GM12892 (cell line): ENCODE measurements at regions not wholly inside any gene's neighbourhood (a gene's known extent, or its start where the extent isn't known, plus 50 kb on each side); places are given as distances from the start of the nearest gene placed in this dataset.

Experiments
- DNase-seq: peaks from one replicate; pipeline ENCODE4 v3.0.0; 2011; ENCODE audit not compliant: insufficient read length
- FAIRE-seq: peaks from 2 replicates; lab custom pipeline; 2011; peaks lifted over from hg19 to GRCh38; lab: Jason Lieb, UNC
- POLR2A ChIP-seq: IDR thresholded peaks from 2 replicates; pipeline ENCODE4 v1.6.1; 2011; ENCODE audit warnings: low read depth, low read length, control low read depth
- POLR2AphosphoS5 ChIP-seq: IDR thresholded peaks from 2 replicates; pipeline ENCODE4 v1.6.1; 2011; ENCODE audit warnings: low read depth, low read length, control low read depth
- TAF1 ChIP-seq: IDR thresholded peaks from 2 replicates; pipeline ENCODE4 v1.6.1; 2011; ENCODE audit warnings: low read depth, mild to moderate bottlenecking, control low read depth, low read length, borderline replicate concordance

DNA sequence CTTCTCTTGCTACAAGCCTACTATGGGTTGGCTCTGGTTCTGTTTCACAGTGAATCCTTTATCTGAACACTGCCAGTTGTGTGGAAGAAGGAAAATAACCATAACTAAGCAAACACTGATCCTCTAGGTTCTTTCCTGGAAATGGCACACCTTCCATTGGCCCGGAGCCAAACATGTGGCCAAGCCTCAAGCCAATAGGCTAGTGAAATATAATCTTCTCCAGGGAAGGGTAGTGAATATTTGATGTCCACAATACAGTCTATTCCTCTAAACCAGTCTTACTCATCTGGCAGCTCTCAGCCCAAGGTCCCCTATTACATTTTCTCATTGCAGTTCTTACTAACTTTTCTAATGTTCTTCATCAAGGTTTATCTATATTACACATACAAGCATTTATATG is 921.3 kb downstream of the TUSC7 start:
- no peak for TF ChIP-seq POLR2AphosphoS5
- no peak for TF ChIP-seq POLR2A
- TF ChIP-seq TAF1 = no peak
- DNase-seq (no peak), FAIRE-seq (no peak)

DNA sequence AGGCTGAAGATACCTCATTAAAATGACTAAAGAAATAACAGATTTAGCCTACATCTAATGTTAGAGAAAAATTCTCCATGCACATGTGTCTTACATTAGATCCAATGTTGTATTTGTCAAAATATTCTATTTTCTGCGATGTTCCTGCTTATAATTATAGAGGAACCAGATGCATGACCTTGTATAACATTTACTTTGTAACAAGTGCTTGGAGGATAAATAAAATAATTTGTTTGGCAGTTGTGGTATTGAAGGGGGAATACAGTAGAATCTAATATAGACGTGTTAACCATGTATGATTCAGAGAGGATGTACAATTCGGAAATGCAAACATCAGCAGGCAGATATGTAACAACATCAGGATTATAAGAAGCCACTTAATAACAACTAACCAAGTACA is 922.2 kb downstream of the TUSC7 start:
- FAIRE-seq (no peak), DNase-seq (no peak)
- no peak for TF ChIP-seq TAF1
- no peak for TF ChIP-seq POLR2AphosphoS5
- no peak for TF ChIP-seq POLR2A

DNA sequence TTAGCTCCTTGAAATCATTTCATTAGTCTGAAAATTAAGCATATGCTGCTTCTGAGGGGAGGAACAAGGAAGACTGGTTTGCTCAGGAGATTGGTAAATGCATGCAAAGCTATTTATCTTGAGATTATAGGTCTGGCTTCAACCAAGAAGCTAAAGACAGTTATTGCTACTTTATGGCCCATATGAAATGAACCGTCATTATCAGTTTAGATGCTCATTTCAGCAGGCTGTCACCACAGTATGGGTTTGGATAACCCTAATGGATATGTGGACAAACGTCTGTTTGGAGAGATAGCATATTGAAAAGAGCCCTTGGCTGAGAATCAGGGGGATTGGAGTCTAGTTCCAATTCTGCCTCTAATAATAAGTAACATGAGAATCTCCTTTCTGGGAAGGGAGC is 922.6 kb downstream of the TUSC7 start:
- FAIRE-seq (no peak), DNase-seq (no peak)
- TF ChIP-seq POLR2AphosphoS5 = no peak
- no peak for TF ChIP-seq TAF1
- no peak for TF ChIP-seq POLR2A

DNA sequence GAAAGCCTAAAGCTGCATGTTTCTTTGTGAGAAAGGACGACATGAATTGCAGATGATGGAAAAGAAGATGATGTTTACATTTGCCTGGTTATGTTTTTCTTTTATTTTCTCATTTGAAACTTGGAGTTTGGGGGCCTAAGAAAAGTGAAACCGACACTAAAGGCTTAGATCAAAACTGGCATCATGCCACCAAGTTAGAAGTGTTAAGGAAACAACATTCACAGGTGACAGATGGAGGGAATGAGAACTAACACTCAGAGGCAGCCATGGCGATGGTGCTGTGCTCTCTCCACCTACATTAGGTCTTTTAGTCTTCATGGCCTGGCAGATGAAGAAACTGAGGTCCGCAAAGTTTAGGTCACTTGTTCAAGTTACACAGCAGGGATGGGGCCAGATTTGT is 923.6 kb downstream of the TUSC7 start:
- DNase-seq (no peak), FAIRE-seq (no peak)
- TF ChIP-seq POLR2A (no peak), POLR2AphosphoS5 (no peak)

DNA sequence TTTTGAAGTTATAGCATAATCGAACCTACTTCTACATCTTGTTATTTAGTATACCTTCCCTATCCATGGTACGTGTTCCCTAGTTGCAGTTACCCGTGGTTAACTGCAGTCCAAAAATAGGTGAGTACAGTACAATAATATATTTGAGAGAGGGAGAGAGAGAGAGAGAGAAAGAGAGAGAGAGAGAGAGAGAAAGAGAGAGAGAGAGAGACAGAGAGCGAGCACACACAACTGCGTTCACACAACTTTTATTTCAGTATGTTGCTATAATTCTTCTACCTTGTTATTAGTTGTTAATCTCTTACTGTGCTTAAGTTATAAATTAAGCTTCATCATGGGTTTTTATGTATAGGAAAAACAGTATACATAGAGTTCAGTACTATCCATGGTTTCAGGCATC is 928.1 kb downstream of the TUSC7 start:
- no peak for TF ChIP-seq TAF1
- FAIRE-seq = no peak
- DNase-seq = no peak

DNA sequence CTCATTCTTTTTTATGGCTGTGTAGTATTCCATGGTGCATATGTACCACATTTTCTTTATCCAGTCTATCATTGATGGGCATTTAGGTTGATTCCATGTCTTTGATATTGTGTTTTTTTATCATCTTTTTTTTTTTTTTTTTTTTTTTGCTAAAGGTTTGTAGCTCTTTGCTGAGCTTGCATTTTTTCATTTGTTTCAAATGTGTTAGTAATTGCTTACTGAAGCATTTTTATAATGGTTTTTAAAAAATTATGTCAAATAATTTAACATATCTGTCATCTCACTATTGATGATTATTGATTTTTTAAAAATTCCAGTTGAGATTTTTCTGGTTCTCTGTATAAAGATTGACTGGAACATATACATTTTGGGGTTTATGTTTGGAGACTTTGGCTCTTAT is 934.6 kb downstream of the TUSC7 start:
- TF ChIP-seq POLR2A (no peak), TAF1 (no peak), POLR2AphosphoS5 (no peak)
- no peak for FAIRE-seq

DNA sequence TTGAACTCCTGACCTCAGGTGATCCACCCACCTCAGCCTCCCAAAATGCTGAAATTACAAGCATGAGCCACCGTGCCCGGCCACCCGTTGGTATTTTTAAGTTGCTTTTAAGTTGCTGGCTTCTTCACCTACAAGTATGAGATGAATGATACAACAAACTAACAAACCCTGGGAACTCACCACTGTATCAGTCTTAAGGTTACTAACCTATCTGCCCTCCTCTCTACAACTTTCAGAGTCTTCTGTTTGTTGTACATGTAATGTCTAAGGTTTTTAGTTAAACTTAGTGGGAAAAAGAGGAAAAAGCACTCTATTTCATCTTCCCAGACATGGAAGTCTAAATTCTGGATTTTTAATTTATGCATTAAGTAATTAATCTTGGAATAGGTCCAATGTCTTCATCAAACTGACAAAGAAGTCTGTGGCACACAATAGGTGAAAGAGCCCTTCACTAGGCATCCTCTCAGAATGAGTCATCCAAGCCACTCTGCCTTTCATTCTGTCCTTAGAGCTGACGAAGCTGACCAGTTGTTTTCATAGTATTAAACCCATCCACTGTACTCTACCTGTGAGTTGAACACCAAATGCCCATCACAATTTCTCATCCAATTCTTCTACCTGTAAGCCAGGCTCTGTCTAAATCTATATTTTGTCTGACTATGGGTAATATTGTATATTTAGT is 936.1 kb downstream of the TUSC7 start:
- DNase-seq (no peak), FAIRE-seq (no peak)
- TF ChIP-seq TAF1 (no peak), POLR2A (no peak), POLR2AphosphoS5 (no peak)

More for the DNA sequence above, 934.6 kb downstream of the TUSC7 start:
- DNase-seq = no peak

DNA sequence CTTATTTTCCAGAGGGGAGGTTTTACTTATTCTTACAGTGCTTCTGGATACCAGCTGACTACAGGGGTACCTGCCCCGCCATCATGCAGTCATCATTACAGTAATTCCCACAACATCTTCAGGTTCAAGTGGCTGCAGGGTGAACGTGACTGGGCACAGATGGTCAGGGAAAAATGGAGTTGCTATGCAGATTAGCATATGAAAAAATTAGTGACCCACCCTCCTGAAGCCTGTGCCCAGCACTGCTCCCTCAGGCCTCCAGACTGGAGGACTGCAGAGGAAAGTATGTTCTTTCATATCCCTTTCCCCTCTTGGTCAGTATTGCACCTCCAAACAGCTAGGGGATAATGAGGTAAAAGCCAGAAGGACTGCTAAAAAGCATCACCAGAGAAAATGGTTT is 937.9 kb downstream of the TUSC7 start:
- TF ChIP-seq POLR2A (no peak), POLR2AphosphoS5 (no peak), TAF1 (no peak)
- no peak for DNase-seq
- no peak for FAIRE-seq

DNA sequence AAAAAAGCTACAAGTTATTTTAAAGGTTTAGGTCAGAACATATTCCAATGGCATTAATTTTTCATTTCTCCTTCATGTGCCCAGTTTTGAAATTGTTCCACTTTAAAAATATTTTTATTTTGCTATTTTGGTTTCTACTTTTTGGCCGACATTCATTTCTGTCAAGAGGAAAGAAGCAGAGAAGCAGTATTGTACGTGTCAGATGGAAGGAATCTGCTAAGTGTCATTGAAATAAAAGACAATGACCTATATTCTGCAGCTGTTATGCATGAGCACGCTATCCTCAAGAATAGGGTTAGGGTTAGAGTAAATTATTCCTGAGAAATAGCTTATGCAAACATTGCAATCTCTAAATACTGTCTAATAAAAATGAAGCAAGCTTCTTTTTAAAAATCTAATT is 941.7 kb downstream of the TUSC7 start:
- TF ChIP-seq POLR2A (no peak), TAF1 (no peak), POLR2AphosphoS5 (no peak)
- no peak for FAIRE-seq
- DNase-seq = no peak

DNA sequence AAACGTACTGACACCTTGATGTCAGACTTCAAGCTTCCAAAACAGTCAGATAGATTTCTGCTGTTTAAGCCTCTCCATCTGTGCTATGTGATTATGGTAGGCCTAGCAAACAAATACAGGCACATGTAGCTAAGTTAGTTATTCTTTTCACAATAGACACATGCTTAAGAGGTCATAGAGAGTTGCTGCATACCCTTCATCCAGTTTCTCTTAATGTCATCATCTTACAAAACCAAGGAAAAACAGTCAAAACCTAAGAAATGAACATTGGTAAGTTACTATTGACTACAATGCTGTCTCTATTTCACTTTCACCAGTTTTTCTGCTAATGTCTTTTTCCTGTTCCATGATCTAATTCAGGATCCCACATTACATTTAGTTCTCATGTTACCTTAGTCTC is 946.8 kb downstream of the TUSC7 start:
- no peak for TF ChIP-seq POLR2A
- DNase-seq (no peak), FAIRE-seq (no peak)

DNA sequence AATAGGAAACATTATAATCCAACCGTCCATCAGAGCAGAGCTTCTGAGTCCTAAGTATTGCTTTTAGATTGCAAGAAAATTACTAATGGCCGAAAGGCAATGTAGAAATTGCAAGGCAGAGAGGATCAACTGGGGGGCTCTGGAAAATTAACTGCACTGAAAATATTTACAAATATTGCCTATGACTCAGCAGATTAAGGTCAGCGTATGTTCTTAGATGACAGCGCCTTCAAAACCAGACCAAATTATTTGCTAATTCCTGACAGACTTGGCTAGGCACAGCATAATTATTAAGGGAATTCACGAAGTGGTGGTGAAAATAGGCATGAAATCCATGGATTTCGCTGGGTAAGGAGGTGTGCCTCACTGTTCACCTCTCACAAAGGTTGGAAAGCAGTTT is 947.7 kb downstream of the TUSC7 start:
- FAIRE-seq (no peak), DNase-seq (no peak)
- TF ChIP-seq POLR2AphosphoS5 (no peak), TAF1 (no peak), POLR2A (no peak)

DNA sequence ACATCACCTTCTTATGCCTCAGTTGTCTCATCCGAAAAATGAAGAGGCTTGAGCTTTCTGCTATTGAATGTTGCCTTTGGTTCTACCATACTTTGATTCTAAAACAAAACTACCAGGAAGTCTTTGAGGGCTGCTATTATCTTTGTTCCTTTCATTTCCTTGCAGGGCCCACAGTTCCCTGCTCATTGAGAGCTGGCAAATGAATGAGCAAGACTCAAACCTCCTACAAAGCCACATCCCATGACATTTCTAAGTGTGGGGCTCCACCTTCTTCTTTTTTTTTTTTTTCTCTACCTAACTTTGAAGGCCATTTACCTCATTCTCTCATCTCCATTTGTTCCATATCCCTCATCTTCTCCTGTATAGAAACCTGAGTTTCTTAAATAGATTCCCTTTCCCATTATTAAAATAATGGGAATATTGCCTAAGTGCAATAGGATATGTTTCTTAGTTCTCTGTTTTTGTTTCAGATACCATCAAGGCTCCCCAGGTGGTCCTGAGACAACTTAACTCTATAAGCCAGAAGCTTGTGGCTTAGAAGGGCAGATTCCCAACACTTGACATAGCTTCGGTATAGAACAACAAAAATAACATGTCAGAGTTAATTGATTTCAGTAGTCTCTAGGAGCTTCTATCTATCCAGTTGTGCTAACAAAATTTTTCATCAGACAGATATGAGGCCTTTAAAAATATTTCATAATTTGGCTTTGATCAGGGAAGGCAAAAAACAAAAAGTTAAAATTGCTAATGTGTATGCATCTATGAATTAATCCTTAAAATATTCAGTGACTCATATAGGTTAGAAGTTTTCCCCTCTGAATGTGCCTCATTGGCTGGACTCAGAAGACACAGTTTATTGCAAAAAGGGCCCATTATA is 951.6 kb downstream of the TUSC7 start:
- FAIRE-seq (no peak), DNase-seq (no peak)
- TF ChIP-seq POLR2A = no peak
- TF ChIP-seq TAF1 = no peak
- TF ChIP-seq POLR2AphosphoS5 = no peak

DNA sequence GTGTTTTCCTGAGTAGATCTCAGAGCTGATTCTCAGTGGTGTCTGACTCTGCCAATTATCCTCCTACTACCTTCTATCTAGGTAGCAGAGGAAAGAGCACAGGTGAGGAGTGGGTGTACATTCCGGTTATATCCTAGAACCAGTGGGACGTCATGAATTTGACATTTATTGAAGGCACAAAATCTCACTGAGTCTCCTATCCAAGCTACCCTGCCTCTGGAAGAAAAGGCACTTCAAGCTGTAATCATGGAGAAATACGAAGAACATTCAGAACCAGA is 952.2 kb downstream of the TUSC7 start:
- DNase-seq = no peak
- no peak for FAIRE-seq
- no peak for TF ChIP-seq POLR2AphosphoS5
- TF ChIP-seq POLR2A = no peak
- no peak for TF ChIP-seq TAF1
